ENCODE measurements at regions not wholly inside any gene's neighbourhood (a gene's known extent, or its start where the extent isn't known, plus 50 kb on each side); places are given as distances from the start of the nearest gene placed in this dataset.

DNA sequence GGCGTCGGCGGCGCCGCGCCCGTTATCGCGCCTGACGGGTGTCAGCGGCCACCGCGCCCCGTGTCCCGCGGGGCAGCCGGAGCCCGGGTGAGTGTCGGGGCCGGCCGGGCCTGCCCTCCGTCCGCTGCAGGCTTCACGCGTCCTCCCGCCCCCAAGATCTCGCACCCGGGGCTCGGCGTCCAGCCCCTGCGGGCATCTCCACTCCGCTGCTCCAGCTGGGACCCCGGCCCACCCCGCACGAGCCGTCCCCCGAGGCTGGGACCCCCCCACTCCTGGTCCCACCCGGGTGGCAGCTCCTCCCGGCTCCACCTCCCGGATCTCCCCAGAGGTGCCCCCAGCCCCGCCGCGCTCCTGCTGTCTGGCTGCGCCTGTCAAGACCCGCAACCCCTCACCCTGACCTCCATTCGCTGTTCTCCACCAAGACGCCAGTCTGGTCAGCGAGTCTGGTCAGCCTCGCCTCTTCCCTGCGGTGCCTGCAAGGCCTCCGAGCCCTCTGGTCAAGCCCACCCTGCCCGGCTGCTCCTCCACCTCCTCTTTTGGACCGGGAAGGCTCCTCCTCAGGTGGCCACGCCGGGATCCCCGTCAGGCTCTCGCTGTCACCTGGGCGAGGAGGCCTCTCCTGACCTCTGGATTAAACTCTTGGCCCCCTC, 66.0 kb upstream of the NKX1-1 start:
- H3K4me1 Mint-ChIP-seq (ENCODE audit: unreplicated experiment): no peaks in the 10 kb centered on the region
- H3K9me3 Mint-ChIP-seq (ENCODE audit: unreplicated experiment): peaks cover 22% of the 10 kb centered on the region
- TF ChIP-seq, protein P1, sequence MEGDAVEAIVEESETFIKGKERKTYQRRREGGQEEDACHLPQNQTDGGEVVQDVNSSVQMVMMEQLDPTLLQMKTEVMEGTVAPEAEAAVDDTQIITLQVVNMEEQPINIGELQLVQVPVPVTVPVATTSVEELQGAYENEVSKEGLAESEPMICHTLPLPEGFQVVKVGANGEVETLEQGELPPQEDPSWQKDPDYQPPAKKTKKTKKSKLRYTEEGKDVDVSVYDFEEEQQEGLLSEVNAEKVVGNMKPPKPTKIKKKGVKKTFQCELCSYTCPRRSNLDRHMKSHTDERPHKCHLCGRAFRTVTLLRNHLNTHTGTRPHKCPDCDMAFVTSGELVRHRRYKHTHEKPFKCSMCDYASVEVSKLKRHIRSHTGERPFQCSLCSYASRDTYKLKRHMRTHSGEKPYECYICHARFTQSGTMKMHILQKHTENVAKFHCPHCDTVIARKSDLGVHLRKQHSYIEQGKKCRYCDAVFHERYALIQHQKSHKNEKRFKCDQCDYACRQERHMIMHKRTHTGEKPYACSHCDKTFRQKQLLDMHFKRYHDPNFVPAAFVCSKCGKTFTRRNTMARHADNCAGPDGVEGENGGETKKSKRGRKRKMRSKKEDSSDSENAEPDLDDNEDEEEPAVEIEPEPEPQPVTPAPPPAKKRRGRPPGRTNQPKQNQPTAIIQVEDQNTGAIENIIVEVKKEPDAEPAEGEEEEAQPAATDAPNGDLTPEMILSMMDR (IDR thresholded peaks at IDR 0.05): no peak
- DNase-seq (ENCODE audit: extremely low spot score, unreplicated experiment): no peak
- H3K27ac Mint-ChIP-seq (ENCODE audit: unreplicated experiment): no peak overlapping the region
- H3K36me3 Mint-ChIP-seq (ENCODE audit: unreplicated experiment): no peaks in the 10 kb centered on the region
- no peaks in the 10 kb centered on the region for H3K27me3 Mint-ChIP-seq (ENCODE audit: unreplicated experiment)
- H3K4me3 Mint-ChIP-seq (ENCODE audit: unreplicated experiment): no peak overlapping the region

DNA sequence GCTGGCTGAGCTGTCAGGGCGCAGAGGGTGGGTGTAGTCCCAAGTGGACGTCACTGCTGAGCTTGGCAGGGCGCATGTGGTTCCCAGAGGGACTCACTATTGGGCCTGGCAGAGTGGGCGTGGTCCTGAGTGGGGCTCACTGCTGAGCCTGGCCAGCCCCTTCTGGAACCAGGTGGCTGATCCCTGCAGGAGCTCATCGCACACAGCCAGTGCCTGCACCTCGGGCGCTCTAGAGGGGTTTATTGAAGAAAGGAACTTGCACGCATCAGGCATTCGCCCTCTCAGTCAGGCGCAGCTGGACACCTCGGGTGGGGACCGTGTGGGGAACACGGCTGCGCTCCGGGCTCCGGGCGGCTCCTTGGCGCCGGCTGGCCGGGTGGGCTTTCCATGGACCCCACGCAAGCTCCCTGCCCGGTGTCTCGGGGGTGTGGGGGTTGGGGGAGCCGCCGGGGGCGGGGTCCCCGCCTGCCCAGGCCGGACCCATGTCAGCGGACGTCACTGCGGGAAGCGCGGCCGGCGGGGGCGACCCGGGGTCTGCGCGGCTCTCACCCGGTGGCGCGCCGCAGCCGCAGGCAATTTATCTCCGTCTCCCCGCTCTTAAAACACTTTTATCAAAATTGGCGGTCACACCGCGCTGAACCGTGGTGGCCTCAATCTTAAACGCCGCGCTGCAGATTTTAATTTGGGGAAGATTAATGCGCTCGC, 65.4 kb upstream of the NKX1-1 start:
- Mint-ChIP-seq H3K27ac (ENCODE audit: unreplicated experiment) (no peak overlapping the region), H3K4me3 (ENCODE audit: unreplicated experiment) (no peak overlapping the region), H3K4me1 (ENCODE audit: unreplicated experiment) (no peaks in the 10 kb centered on the region), H3K9me3 (ENCODE audit: unreplicated experiment) (peaks cover 23% of the 10 kb centered on the region), H3K27me3 (ENCODE audit: unreplicated experiment) (no peaks in the 10 kb centered on the region), H3K36me3 (ENCODE audit: unreplicated experiment) (no peaks in the 10 kb centered on the region)
- TF ChIP-seq, protein P1 (IDR thresholded peaks at IDR 0.05): no peak
- DNase-seq (ENCODE audit: extremely low spot score, unreplicated experiment): no peak

DNA sequence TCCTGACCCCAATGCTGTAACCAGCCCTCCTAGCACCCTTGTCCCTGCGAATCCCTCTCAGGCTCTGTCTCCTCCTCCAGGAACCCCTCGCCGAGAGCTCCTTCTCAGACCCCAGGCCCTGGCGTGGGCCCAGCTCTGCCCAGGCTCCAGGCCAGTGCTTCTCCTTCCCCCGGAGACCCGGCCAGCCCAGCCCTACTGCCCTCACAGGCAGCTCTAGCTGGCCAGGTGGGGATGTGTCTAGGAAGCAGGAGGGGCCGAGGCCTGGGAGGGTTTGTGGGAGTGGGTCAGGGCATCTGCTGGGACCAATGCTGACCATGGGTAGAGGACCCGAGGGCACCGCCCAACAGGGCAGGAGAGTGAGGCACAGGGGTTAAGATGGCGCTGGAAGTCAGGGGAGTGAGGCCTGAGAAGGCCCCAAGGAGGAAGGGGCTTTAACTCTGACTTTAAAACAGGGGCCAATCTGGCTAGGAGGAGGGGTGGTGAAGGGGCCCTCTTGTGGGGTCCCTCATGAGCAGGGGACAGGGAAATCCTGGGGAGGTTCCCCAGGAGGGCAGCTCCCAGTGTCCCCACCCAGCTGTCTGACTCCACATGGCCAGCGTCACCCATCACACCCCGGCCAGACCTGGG, 64.7 kb upstream of the NKX1-1 start:
- Mint-ChIP-seq H3K4me3 (ENCODE audit: unreplicated experiment) (no peak overlapping the region), H3K36me3 (ENCODE audit: unreplicated experiment) (no peaks in the 10 kb centered on the region), H3K27ac (ENCODE audit: unreplicated experiment) (no peak overlapping the region), H3K9me3 (ENCODE audit: unreplicated experiment) (peaks cover 23% of the 10 kb centered on the region), H3K27me3 (ENCODE audit: unreplicated experiment) (no peaks in the 10 kb centered on the region), H3K4me1 (ENCODE audit: unreplicated experiment) (no peaks in the 10 kb centered on the region)
- TF ChIP-seq, protein P1 (IDR thresholded peaks at IDR 0.05): no peak
- DNase-seq (ENCODE audit: extremely low spot score, unreplicated experiment): no peak

DNA sequence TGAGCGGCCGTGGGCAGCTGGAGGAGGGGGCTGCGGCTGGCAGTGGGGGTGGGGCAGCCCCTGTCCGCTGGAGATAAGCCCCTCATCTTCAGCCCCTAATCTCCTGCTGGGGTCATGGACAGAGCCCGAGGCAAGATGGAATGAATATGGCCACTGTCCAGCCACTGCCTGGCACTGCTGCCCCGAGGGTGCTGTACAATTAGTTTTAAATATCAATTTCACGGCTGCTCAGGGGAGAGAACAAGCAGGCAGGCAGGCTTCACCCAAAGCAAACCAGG, 64.1 kb upstream of the NKX1-1 start:
- Mint-ChIP-seq H3K27me3 (ENCODE audit: unreplicated experiment) (no peaks in the 10 kb centered on the region), H3K36me3 (ENCODE audit: unreplicated experiment) (no peaks in the 10 kb centered on the region), H3K9me3 (ENCODE audit: unreplicated experiment) (peaks cover 18% of the 10 kb centered on the region), H3K27ac (ENCODE audit: unreplicated experiment) (no peak overlapping the region), H3K4me1 (ENCODE audit: unreplicated experiment) (no peaks in the 10 kb centered on the region), H3K4me3 (ENCODE audit: unreplicated experiment) (no peak overlapping the region)
- DNase-seq (ENCODE audit: extremely low spot score, unreplicated experiment): no peak
- TF ChIP-seq, protein P1 (IDR thresholded peaks at IDR 0.05): no peak

DNA sequence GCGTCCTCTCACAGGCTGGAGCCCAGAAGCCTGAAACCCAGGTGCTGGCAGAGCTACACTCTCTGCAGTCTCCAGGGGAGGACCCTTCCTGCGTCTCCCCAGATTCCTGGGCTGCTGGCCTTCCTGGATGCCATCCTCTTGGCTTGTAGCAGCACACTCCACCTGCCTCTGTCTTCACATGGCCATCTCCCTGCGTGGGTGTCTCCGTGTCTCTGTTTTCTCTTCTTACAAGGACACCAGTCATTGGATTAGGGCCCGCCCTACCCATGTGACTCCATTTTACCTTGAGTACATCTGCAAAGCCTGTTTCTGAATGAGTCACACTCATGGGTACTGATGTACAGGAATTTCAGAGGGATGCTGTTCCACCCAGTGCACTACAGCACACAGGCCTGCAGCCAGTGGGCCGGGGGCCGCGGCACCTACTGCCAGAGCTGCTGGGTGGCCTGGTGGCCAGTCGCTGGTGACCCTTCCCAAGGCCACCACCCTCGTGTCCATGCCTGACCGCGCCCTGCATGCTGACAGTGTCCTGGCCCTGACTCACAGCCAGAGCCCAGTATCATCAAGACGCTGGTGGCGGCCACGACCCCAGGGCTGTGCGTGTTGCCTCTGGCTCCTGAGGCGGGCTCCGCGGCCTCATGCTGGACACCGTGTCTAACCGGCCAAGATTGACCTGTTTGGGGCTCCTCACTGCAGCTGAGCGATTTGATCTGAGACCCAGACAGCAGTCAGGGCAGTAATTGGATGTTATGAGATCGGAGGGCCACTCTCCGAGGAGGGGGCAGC, 63.6 kb upstream of the NKX1-1 start:
- TF ChIP-seq, protein P1 (IDR thresholded peaks at IDR 0.05): no peak
- H3K9me3 Mint-ChIP-seq (ENCODE audit: unreplicated experiment): peaks cover 17% of the 10 kb centered on the region
- H3K4me3 Mint-ChIP-seq (ENCODE audit: unreplicated experiment): no peak overlapping the region
- no peak overlapping the region for H3K27ac Mint-ChIP-seq (ENCODE audit: unreplicated experiment)
- no peak for DNase-seq (ENCODE audit: extremely low spot score, unreplicated experiment)
- H3K4me1 Mint-ChIP-seq (ENCODE audit: unreplicated experiment): no peaks in the 10 kb centered on the region
- no peaks in the 10 kb centered on the region for H3K36me3 Mint-ChIP-seq (ENCODE audit: unreplicated experiment)
- H3K27me3 Mint-ChIP-seq (ENCODE audit: unreplicated experiment): no peaks in the 10 kb centered on the region
